Neural progenitor cell (in vitro differentiated cells): ENCODE measurements at regions not wholly inside any gene's neighbourhood (a gene's known extent, or its start where the extent isn't known, plus 50 kb on each side); places are given as distances from the start of the nearest gene placed in this dataset.

Experiments
- CTCF ChIP-seq: fragments of 200-600 bp; sonication (generic); IDR thresholded peaks from 2 replicates; pipeline ENCODE4 v1.5.1; 2017; ENCODE audit warnings: antibody characterized with exemption, mild to moderate bottlenecking
- EZH2 ChIP-seq: fragments of 200-600 bp; sonication (generic); IDR thresholded peaks from 2 replicates; pipeline ENCODE4 v1.6.1; 2017; ENCODE audit warnings: antibody characterized with exemption, mild to moderate bottlenecking, moderate library complexity
- EZH2phosphoT487 ChIP-seq: fragments of 200-600 bp; sonication (generic); IDR thresholded peaks from 2 replicates; pipeline ENCODE4 v1.6.1; 2017; ENCODE audit warnings: antibody characterized with exemption

GRCh38 chr2:142270291-142270690 lies 139.5 kb upstream of the LRP1B start:
- no peak for TF ChIP-seq CTCF
- no peak for TF ChIP-seq EZH2
- TF ChIP-seq EZH2phosphoT487 = no peak
